WI38 (cell line): ENCODE measurements at regions not wholly inside any gene's neighbourhood (a gene's known extent, or its start where the extent isn't known, plus 50 kb on each side); places are given as distances from the start of the nearest gene placed in this dataset.
"Not testable (repeated sequence)": the region's sequence is repeated elsewhere in the genome, so short reads cannot be mapped to it uniquely, and the experiment has no call there.

Source experiments
- H3K4me3 ChIP-seq: 2 replicates; pipeline ENCODE4 v1.5.1; 2011; ENCODE audit warnings: low read depth, mild to moderate bottlenecking, control low read depth, low read length
- CTCF ChIP-seq: IDR thresholded peaks from 2 replicates; pipeline ENCODE4 v1.5.1; 2012; ENCODE audit warnings: low read depth, mild to moderate bottlenecking, control low read depth, low read length

DNA sequence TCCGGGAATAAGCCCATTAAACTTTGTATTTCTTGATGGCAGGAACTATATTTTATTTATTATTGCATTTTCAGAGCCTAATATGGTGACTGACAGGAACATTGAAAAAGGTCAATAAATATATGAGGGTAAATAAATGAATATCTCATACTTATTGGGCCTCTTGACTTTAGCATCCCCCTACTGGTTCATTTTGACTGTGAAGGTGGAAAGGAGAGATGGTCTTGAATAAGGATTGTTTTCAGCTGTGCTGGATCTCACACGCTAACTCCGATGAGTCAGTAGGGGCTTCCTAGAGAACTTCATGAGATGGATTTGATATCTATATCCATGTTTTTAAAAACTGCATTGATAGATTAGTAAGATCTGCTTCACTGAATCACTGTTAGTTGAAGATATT is 1026.0 kb downstream of the REEP3 start:
- H3K4me3 ChIP-seq: no peak overlapping the region
- no peak for TF ChIP-seq CTCF

- TF ChIP-seq CTCF: no peak
- H3K4me3 ChIP-seq: no peak overlapping the region
Measured at GRCh38 chr10:64555666-64556065, 1034.5 kb downstream of the REEP3 start.

GRCh38 chr10:64558094-64558835 is 1037.1 kb downstream of the REEP3 start:
- TF ChIP-seq CTCF: no peak
- H3K4me3 ChIP-seq: no peak overlapping the region

- no peak overlapping the region for H3K4me3 ChIP-seq
- no peak for TF ChIP-seq CTCF
Measured at GRCh38 chr10:64571056-64571455, 1049.9 kb downstream of the REEP3 start.

- TF ChIP-seq CTCF: no peak
Measured at GRCh38 chr10:64573623-64574325, 1052.6 kb downstream of the REEP3 start.

GRCh38 chr10:64574371-64574770 is 1053.2 kb downstream of the REEP3 start:
- no peak for TF ChIP-seq CTCF

More at GRCh38 chr10:64573623-64574325, 1052.6 kb downstream of the REEP3 start:
- no peak overlapping the region for H3K4me3 ChIP-seq

GRCh38 chr10:64576497-64576896 is 1055.3 kb downstream of the REEP3 start:
- no peak overlapping the region for H3K4me3 ChIP-seq
- no peak for TF ChIP-seq CTCF

More at GRCh38 chr10:64574371-64574770, 1053.2 kb downstream of the REEP3 start:
- H3K4me3 ChIP-seq: no peak overlapping the region

DNA sequence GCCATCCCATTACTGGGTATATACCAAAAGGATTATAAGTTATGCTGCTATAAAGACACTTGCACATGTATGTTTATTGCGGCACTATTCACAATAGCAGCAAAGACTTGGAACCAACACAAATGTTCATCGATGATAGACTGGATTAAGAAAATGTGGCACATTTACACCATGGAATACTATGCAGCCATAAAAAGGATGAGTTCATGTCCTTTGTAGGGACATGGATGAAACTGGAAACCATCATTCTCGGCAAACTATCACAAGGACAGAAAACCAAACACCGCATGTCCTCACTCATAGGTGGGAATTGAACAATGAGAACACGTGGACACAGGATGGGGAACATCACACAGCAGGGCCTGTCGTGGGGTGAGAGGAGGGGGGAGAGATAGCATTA is 1057.6 kb downstream of the REEP3 start:
- not testable (repeated sequence) for H3K4me3 ChIP-seq
